ENCODE measurements at regions not wholly inside any gene's neighbourhood (a gene's known extent, or its start where the extent isn't known, plus 50 kb on each side); places are given as distances from the start of the nearest gene placed in this dataset.
"Not testable (repeated sequence)": the region's sequence is repeated elsewhere in the genome, so short reads cannot be mapped to it uniquely, and the experiment has no call there.

GRCh38 chr7:41576166-41576565, 126.7 kb downstream of the INHBA start:
- DNase-seq = no peak

- no peak for DNase-seq
Observed at GRCh38 chr7:41574377-41574776, 128.5 kb downstream of the INHBA start.

DNA sequence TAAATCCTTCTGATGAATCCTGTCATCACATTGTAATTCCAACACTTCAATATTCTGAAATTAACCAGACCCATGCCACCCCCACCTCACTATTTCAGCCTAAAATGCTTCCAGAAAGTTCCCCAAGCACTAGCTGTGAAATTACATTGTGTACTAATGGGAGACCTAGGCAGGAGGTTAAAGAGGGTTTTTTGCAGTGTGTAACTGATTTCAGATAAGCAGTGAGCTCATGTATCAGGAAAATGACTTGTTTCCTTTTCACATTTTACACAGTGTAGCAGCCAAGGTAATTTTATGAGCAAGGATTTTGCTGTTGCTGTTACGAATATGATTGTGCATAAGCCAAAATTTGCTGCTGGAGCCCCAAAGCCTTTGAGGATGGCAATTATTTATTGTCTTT, 129.0 kb downstream of the INHBA start:
- DNase-seq = no peak

GRCh38 chr7:41573443-41573842, 129.4 kb downstream of the INHBA start:
- no peak for DNase-seq

GRCh38 chr7:41573015-41573414, 129.9 kb downstream of the INHBA start:
- no peak for DNase-seq

GRCh38 chr7:41571573-41571972, 131.3 kb downstream of the INHBA start:
- no peak for DNase-seq

DNA sequence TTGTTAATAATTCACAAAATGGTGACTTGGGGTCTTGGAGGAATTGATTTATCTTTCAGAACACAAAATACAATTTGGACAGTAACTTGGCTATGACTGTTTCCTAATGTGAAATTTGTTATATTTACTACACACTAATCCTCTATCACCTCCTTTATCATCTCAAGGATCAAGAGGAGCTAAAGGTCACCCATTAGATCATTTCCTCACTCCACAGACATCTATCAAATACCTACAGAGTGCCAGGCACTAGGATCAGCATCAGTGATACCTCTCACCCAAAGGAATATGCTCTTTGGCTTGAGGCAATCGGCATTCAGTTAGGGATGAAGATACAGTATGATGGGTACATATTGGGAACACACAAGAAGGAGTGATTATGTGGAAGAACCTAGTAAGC, 132.1 kb downstream of the INHBA start:
- DNase-seq = no peak

DNA sequence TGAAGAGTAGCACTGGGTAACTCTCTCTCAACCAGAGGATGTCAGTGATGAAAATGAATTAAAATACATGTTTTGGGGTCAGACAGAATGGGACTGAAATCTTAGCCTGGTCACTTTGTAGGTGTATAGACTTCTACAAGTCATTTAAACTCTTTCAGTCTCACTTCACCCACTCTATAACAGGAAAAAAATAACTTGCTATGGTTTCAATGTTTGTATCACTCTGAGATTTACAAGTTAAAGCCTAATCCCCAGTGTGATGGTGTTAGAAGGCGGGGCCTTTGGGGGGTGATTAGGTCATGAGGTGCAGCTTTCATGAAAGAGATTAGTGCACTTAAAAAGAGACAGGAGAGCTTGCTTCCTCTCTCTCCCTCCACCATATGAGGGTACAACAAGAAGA, 134.8 kb downstream of the INHBA start:
- DNase-seq = no peak

GRCh38 chr7:41567731-41568114, 135.2 kb downstream of the INHBA start:
- no peak for DNase-seq

- peak; percentile 27 for DNase-seq
Observed at GRCh38 chr7:41567031-41567730, 135.7 kb downstream of the INHBA start.

- no peak for DNase-seq
Observed at GRCh38 chr7:41566581-41566980, 136.3 kb downstream of the INHBA start.

DNA sequence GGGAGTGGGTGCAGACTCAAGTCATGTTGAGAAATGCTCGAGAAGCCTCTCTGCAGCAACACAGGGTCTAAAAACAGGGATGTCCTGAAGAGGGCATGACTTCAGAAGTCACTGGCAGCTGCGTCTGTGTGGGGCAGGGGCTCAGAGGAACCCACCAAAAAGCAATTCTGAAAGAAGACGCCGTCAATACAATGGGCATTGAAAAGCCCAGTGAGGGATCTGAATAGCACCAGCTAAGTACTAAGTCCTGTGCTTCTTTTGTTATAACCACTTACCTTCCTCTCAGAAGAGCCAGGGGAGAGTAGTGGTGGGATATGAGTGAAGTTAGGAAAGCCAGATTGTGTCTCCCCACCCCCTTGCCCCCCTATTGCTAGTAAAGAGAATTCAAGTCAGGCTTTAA, 137.2 kb downstream of the INHBA start:
- no peak for DNase-seq

DNA sequence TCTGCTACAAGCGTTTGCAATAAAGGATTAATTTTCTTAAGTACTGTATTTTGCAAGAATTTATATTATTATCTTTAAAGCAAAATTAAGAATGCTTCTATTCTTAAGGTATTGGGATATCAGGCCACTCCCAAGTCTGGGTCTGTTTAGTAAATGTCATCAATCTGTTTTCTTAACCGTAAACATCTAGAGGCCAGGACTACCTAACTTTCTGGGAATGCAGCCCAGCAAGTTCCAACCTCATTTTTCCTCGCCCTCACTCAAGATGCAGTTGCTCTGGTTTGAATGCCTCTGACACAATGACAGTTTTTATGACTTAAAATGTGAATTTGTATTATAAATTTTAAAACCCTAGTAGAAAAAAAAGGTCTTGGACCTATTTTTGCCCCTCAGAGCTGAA, 143.5 kb downstream of the INHBA start:
- no peak for DNase-seq

GRCh38 chr7:41554481-41554880, 148.4 kb downstream of the INHBA start:
- no peak for DNase-seq

DNA sequence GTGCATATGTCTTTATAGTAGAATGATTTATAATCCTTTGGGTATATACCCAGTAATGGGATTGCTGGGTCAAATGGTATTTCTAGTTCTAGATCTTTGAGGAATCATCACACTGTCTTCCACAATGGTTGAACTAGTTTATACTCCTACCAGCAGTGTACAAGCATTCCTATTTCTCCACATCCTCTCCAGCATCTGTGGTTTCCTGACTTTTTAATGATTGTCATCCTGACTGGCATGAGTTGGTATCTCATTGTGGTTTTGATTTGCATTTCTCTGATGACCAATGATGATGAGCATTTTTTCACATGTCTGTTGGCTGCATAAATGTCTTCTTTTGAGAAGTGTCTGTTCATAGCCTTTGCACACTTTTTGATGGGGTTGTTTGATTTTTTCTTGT, 152.8 kb downstream of the INHBA start:
- DNase-seq = not testable (repeated sequence)

GRCh38 chr7:41544241-41544640, 158.6 kb downstream of the INHBA start:
- DNase-seq = no peak

- no peak for DNase-seq
Observed at GRCh38 chr7:41540601-41541000, 162.3 kb downstream of the INHBA start.

- no peak for DNase-seq
Observed at GRCh38 chr7:41538810-41539724, 163.8 kb downstream of the INHBA start.

DNA sequence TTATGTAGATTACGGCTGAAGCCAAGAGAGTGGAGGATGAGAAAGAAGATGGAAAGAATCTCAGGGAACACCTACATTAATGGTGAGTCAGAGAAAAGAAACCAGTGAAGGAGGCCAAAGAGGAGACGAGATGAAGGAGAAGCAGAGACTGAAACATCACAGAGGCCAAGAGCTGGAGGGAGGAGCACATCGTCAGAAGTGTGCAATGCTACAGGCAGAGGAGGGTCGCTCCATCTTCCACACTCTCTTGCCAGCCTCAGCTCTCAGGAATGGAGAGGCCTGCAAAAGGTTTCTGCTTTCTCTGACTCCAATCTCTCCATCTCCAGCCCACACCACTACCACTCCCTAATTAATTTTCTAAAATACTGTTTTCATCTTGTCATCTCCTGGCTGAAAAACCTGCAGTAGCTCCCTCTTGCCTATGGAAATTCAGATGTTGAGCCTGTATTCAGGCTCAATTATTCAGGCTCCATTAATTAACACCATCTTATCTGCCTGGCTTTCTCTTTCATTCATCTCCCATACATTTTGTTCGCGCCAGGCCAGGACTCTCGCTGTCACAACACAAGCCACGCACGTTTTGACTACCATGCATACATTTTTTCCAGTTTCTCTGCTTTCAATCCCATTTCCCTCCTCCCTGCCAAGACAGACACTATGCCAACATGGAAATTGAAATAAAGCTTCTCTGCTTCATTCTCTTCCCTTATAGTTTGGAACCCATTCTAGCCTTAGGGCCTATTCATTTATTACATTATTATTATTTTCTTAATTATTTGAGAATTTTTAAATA, 165.8 kb downstream of the INHBA start:
- DNase-seq = no peak

DNA sequence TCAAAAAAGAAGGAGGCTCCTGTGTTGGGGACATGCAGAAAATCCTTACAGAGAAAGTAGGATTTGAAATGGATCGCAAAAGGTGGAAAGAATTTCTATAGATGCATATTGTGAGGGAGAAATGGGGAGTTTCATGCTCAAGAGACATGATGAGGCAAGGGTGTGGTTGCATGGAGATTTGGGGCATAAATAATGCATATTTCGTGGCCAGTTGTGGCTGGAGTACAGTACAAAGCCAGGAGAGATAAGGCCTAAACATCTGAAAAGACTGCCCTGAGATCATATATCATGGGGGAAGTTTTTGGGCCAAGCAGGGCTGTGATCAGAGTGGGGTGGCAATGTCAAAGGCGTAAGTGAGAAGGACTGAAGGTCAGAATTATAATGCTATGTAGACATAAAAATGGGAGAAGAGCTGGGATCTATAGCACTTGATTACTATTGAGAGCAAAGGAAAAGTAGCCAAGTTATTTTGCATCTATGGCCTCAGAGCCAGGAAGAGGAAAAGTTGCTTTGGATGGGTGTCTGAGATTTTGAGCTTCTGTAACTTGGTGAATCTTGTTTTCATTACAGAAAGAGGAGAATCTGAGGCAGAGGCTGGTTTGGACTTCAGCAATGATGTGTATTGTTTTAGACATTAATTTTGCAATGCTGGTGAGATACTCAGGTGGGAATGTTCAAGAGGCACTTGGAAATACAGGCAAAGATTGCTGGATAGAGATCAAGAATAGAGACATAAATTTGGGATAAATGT, 166.6 kb downstream of the INHBA start:
- DNase-seq = no peak

- DNase-seq = no peak
Observed at GRCh38 chr7:41529831-41530230, 173.1 kb downstream of the INHBA start.

GRCh38 chr7:41524876-41525275, 178.0 kb downstream of the INHBA start:
- no peak for DNase-seq

- no peak for DNase-seq
Observed at GRCh38 chr7:41520445-41520844, 182.4 kb downstream of the INHBA start.

All from hematopoietic multipotent progenitor cell treated with erythropoietin and hydrocortisone succinate and interleukin-3 and kit ligand, for 8 days (in vitro differentiated cells).